ENCODE measurements at regions not wholly inside any gene's neighbourhood (a gene's known extent, or its start where the extent isn't known, plus 50 kb on each side); places are given as distances from the start of the nearest gene placed in this dataset.

DNA sequence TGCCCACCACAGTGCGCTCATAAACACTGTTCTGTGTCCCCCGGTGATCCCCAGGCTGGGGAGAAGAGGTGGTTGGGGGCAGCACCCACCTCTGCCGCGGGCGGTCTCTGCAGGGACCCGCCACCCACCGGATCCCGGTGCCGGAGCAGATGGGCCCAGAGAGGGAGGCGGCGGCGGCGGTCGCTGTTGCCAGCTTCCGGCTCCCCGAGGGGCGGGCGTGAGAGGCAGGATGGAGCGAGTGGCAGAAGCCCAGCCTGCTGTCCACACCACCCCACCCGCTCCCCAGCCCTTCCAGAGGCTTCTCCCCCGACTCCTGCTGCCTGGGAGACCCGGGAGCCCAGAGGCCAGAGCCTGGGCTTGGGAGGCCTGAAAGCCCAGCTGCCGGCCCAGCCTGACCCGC lies 142.6 kb upstream of the CIBAR2 start:
- DNase-seq (ENCODE audit: low read depth in 2 of 2, low spot score in 1 of 2), result no peak

DNA sequence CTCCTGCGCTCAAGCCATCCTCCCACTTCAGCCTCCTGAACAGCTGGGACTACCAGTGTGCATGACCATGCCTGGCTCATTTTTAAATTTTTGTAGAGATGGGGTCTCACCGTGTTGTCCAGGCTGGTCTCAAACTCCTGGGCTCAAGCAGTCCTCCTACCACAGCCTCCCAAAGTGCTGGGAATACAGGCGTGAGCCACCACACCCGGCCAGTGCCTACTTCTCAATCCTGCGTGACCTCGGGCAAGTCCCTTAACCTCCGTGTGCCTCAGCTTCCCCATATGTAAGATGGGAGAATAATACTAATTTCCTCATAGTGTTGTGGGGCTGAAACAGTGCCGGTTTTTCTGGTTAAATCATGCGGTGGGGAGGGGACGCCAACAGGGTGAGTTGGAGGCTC lies 143.5 kb upstream of the CIBAR2 start:
- DNase-seq (ENCODE audit: low read depth in 2 of 2, low spot score in 1 of 2), result no peak

DNA sequence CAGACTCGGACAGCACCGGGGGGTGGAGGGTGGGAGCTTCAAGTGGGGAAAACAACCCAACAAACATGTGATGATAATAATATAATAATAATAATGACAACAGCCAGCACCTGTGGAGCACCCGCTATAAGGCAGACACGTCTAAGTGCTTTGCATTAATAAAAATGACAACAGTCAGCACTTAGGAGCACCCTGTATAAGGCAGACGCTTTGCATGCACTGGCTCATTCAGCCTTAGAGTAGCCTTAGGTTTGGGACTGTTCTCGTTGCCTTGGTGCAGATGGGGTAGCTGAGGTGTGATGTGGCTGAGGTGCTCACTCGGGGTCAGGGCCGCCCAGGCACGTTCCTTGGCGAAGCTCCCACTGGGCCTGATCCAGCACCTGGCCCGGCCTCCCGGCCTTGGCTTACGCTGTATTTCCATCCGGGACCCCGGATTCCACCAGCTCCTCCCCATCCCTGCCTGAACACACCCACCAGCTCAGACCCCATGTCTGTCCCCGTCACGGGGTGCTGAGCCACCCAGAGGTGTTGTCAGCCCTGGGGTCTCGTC lies 144.0 kb upstream of the CIBAR2 start:
- DNase-seq (ENCODE audit: low read depth in 2 of 2, low spot score in 1 of 2), result no peak

DNA sequence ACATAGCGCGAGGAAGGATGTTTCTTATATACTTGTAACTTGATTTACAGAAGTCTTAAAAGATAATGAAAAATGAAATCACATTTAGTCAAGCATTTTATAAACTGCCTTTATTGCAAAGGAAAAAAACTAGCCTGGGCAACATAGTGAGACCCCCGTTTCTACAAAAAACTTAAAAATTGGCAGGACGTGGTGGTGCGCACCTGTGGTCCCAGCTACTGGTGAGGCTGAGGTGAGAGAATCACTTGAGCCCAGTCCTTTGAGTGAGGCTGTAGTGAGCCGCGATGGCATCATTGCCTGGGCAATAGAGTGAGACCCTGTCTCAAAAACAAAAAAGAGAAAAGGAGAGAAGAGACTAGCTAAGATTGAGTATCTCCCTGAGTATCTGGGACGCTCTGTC lies 145.2 kb upstream of the CIBAR2 start:
- DNase-seq (ENCODE audit: low read depth in 2 of 2, low spot score in 1 of 2), result no peak

DNA sequence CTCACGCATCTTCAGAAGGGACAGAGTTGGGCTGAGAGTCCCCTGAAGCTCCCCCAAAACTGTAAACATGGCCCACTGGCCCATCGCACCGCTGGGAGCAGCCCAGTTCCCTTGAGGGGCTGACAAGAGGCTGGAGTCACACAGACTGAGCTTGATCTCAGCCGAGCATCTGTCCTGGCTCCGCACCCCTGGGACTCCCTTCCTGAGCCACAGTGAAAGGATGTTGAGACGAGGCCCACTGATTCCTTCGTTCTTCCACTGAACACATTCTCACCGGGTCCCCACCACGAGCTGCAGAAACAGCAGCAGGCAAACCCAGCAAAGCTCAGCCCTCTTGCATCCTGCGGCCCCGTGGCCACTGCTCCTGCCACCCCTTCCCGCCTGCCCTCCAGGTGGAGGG lies 145.9 kb upstream of the CIBAR2 start:
- DNase-seq (ENCODE audit: low read depth in 2 of 2, low spot score in 1 of 2), result no peak

DNA sequence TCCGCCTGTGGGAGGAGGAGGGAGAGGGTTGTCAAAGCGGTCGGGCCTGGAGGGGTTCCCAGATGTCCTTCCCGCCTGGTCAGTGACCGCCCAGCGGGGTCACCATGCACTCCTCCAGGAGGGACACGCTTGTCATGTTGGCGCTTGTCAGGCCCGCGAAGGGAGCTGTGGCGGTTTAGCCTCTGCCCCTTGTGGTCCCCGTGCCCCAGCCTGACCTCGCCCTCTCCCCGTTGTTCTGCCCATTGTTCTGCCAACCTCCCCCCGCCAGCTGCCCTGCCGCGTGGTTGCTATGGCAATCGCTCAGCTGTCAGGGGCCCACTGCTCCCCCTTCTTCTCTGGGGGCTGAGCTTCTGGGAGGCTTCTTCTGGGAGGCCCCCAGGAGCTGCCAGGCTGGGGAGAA lies 146.4 kb upstream of the CIBAR2 start:
- no peak for DNase-seq (ENCODE audit: low read depth in 2 of 2, low spot score in 1 of 2)

DNA sequence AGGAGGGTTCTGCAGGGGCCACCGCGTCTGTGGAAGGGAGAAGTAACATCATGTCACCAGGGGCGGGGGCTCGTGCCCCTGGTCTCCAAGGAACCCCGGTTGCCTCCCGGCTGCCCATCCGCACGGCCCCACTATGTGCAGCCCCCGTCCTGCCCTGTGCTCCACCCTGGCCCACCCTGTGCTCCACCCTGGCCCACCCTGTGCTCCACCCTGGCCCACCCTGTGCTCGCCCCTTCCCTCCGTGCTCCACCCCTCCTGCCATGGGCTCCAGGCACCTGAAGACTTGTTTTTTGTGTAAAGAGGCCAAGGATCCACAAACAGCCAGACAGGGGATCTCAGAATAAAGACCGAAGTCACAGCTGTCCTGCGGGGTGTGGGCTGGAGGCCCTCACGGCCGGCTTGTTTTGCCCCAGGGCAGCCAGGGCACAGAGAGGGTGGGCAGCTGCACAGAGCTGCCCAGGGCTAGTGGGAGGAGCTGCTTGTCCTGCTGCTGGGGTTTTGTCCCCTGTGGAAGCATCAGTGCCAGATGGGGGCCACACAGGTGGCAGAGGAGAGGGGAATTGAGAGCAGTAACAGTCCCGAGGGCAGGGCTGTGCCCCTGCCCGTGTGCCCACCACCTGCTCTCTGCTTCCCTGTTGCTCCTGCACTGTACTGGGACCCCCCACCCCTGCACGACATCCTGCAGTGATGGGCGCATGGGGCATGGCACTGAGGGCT lies 147.0 kb upstream of the CIBAR2 start:
- no peak for DNase-seq (ENCODE audit: low read depth in 2 of 2, low spot score in 1 of 2)

DNA sequence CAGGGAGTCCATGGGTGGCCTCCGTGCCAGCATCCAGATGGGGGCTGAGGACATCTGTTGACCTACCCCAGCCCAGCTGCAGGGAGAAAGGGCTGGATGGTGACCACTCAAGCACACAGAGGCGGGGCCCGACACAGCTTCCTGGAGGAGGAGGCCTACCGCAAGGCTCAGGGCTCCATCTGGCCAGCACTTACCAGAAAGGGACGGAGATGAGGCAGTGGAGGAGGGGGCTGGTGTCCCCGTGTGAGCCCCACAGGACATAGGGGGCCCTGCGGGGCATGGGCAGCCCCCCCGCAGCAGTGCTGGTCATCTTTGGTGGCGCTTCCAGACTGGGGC lies 147.5 kb upstream of the CIBAR2 start:
- no peak for DNase-seq (ENCODE audit: low read depth in 2 of 2, low spot score in 1 of 2)

DNA sequence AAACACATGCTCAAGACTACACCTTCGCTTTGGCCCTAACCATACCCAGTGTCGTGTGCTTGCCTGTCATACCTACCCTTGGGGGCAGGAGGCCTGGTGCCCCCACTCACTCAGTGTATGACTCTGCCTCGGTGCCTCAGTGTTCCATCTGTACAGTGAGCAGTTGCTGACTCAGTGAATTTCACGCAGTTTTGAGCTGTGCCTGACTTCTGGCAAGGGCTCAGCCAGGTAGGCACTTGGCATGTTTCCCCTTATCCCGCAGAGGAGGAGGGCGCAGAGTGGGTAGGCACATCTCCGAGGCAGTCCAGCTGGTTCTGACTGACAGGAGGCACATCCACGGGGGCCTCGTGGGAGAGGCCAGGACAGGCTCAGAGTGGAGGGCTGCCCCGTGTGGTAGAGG lies 148.9 kb upstream of the CIBAR2 start:
- no peak for DNase-seq (ENCODE audit: low read depth in 2 of 2, low spot score in 1 of 2)

DNA sequence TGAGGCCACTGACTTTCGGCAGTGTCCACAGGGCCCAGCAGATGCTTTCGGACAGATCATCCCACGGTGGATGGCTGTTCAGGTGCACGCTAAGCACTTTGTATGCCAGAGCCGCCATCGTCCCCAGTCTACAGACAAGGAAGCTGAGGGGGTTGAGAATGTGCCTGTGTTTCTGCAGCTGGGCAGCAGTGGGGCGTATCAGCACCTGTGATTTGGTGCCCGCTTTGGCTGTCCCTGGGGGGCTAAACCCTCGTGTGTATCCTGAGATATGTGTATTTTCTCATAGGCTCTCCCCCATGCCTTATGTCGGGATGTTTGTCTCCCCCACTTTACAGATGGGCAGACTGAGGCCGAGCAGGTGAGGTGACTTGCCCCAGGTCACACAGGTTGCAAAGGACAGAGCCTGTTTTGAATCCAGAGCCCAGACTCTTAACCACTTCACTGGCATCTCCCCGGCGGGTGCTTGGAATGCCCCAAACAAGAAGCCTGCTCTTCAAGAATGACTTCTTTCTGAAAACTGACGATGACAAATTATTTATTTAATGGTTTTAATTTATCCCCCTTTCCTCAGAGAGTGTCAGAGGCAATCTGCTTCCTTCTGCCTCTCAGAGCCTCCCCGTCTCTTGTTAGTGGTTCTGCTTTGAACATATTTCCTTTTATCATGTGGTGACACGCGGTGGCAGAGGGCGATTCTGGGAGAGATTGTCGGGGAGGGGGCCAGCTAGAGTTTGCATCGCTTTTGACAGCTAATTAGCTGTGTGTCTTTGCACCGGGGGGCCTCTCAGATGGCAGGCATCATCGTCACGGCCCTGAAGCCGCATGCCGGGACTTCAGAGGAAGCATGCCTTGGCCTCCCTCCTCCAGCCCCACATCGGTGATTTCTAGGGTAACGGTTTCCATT lies 149.6 kb upstream of the CIBAR2 start:
- DNase-seq (ENCODE audit: low read depth in 2 of 2, low spot score in 1 of 2), result no peak

DNA sequence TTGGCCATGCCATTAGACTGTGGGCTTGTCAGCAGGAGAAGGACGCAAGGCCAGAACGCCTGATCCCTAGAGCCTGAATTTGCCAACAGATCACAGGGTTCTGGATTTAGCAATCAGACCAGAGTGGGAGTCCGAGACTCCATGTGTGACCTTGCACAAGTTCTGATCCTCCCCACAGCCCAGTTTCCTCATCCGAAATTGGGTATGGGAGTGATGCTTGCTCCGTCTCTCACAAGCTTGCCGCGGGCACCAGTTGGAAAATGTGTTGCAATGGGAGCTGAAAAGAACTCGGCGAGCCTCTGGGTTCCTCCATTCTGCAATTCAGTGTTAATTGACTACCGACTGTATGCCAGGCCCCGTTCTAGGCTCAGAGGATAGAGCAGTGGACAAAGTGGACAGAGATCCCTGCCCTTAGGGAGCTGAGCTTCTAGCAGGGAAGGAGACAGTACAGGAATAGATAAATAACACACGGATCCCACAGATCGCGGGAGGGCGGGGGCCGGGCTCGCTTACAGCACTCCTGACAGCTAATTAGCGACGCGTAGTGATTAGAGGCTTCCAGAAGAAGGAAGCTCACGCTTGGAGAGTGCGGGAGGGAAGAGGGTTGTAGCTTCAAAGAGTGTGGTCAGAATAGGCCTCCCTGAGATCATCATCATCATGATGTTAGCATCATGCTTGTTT lies 150.4 kb upstream of the CIBAR2 start:
- DNase-seq (ENCODE audit: low read depth in 2 of 2, low spot score in 1 of 2), result no peak

DNA sequence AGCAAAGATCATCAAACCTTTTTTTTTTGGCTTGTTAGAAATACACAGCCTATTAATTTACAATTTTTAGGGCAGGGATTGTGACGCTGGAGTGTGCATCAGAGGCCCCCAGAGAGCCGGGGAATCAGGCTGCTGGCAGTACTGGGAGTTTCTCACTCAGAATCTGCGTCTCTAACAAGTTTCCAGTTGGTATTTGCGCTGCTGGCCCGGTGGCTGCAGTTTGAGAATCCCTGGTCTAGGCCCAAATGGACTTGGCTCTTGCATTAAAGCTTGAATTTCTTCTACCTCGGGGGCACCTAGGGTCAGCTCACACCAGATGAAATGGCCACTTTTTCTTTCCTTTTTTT lies 150.9 kb upstream of the CIBAR2 start:
- DNase-seq (ENCODE audit: low read depth in 2 of 2, low spot score in 1 of 2), result no peak

DNA sequence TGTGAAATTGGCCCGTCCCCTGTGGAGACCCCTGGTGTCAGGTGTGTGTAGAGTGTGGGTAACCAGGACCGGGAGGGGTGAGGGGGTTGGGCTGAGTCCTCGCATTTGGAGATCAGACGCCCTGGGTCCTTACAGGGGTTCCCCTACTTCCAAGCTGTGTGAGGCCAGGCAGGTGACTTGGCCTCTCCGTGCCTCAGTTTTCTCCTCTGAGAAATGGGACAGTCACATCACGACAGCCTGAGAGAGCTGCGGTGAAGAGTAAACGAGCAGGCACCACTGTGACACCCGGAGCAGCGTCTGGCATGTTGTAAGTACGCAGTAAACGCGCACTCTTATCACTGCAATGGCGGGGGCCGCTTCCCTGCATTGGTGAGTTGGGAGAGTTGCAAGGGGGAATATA lies 152.5 kb upstream of the CIBAR2 start:
- no peak for DNase-seq (ENCODE audit: low read depth in 2 of 2, low spot score in 1 of 2)

DNA sequence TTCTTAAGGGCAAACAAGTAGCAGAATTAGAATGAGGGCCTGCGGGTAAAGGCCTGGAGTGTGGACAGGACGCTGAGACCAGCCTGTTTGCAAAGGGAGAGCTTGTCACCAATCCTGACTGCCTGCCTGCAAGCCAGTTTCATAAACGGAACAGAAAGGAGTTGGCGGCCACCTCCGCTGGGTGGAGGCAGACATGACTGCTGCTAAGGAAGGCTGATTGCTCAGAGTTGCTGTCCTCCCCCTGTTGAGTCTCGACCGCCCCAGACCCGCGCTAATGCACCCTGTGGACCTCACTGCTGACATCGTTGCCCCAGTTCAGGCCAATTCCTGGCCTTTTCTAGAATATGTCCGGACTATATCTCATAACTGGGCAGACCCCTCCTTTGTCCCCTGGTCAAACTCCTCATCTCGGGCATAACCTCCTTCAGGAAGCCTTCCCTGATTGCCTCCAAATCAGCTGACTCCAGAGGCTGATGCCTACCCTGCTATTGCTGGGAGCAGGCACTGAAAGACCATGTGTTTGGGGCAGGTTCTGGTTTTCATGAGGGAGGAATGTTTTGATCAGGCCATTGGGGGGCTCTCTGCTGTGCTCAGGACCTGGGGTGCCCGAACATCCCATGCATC lies 153.0 kb upstream of the CIBAR2 start:
- no peak for DNase-seq (ENCODE audit: low read depth in 2 of 2, low spot score in 1 of 2)

DNA sequence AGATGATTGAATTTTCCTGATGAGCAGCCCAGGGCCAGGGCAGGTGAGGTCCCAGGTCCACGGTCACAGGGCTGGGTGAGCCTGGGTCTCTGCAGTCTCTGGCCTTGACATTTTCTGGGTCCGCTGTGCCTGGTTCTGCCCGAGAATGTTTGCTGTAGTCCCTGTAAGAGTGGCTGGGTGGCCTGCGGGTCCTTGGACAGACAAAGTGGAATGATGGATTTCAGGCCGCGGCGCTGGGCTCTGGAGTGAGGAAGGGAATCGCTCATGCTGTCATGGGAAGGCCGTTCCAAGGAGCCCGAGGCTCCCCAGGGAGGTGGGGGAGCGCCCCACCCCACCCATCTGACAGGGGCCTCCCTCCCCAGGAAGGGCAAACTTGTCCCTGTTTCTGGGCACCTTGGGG lies 153.5 kb upstream of the CIBAR2 start:
- no peak for DNase-seq (ENCODE audit: low read depth in 2 of 2, low spot score in 1 of 2)

DNA sequence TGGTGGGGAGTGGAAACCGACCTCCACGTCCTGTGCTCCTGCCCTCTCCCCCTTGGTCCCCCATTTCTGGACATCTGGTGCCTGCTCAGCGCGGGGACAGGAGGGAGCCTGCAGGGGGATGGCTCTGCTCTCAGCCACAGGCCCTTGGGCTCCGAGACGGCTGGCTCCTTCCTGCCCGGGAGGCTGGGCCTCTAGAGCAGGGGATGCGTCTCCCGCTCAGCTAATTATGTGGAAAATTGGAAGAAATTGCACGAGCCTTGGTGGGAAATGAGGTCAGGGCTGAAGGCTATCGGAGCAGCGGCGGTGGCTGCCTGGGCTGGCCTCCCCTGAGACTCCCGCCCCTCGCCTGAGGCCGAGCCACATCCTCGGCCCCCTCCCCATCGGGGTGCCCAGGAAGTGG lies 154.6 kb upstream of the CIBAR2 start:
- no peak for DNase-seq (ENCODE audit: low read depth in 2 of 2, low spot score in 1 of 2)

DNA sequence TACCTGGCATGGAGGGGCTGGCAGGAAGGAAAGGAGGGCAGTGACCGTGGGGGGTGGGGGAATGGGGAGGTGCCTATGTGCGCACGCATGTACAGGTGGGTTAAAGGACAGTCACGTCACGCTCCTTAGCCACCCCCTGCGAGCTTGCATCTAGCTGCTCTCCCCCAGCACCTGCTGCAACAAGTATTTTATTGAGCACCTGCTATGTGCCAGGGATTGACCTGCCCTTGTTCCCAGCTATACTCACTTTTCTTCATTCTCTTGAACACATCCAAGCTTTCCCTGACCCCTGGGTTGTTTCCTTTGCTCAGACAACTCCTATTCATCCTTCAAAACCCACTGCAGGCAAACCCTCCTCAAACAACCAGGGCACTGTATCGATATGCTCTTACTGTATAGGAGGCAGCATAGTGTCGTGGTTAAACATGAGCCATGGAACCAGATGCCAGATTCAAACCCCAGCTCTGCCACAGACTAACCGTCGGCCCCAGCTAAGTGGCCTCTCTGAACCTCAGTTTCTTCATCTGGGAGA lies 155.2 kb upstream of the CIBAR2 start:
- no peak for DNase-seq (ENCODE audit: low read depth in 2 of 2, low spot score in 1 of 2)

DNA sequence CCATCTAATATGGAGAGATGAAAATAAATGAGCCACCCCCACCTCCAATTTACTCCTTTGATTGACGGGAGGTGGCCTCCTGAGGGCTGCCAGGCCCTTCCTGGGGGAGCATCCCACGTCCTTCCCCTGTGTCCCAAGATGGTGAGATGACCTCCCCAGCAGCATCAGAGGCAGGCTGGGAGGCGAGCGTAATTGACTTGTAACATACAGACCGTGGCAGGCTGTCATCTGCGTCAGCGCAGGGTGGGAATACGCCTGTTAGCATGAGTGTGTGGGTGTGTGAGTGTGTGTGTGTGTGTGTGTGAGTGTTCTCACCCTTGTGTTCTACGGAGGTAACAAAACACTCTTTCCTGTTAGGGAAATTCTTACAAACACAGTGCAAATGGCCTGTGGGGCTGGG lies 156.9 kb upstream of the CIBAR2 start:
- no peak for DNase-seq (ENCODE audit: low read depth in 2 of 2, low spot score in 1 of 2)

DNA sequence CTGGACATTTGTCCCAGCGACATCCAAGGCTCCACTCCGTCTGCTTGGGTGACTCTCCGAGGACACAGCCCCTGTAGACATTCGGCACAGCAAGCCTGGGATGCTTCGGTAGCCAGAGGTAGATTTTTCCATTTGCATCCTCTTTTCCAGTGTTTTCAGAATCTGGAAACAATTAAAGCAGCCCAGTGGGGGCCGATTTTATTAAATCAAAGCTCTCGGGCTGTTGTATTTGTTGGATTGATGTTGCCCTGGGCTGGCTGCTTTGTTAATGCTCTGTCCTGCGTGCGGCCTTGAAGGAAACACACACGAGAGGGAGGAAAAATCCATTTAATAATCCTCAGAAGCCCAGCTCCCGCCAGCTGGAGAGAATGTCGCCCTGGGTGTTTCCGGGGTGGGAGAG lies 158.1 kb upstream of the CIBAR2 start:
- no peak for DNase-seq (ENCODE audit: low read depth in 2 of 2, low spot score in 1 of 2)

DNA sequence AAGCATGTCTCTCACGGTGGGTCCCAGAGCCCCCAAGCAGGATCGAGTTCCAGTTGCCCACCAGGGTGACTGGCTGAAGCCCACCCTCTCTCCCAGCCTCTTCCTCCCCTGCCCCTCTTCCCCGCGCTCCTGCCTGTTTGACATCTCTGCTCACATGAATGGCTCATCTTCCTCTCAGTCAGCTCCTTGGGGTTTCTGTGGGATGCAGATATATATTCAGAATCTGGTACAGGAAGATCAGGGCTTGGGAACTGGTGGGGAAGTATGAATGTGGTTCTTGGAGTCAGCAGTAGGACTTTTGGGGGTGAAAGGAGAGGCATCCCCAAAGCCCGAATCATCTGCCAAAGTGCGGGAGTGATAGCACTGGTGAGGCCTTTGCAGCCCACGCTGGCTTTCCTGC lies 158.9 kb upstream of the CIBAR2 start:
- DNase-seq (ENCODE audit: low read depth in 2 of 2, low spot score in 1 of 2), result no peak

DNA sequence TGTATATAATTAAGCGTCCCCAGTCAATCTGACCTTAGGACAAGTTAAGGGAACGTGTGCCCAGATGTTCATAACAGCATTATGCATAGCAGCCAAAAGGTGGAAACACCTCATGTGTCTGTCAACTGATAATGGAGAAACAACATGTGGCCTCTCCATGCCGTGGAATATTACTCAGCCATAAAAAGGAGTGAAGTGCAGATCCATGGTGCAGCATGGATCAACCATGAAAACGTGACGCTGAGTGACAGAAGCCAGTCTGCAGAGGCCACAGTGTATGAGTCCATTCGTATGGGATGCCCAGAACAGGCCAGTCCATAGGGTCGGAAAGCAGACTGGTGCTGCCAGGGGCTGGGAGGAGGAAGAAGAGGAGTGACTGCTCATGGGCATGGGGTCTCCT lies 161.0 kb upstream of the CIBAR2 start:
- no peak for DNase-seq (ENCODE audit: low read depth in 2 of 2, low spot score in 1 of 2)
